Neural cell (in vitro differentiated cells): ENCODE measurements at regions not wholly inside any gene's neighbourhood (a gene's known extent, or its start where the extent isn't known, plus 50 kb on each side); places are given as distances from the start of the nearest gene placed in this dataset.
"Not testable (repeated sequence)": the region's sequence is repeated elsewhere in the genome, so short reads cannot be mapped to it uniquely, and the experiment has no call there.

Experiments used
- H2AFZ ChIP-seq: fragments of 200-600, 300-800 bp; sonication (generic), shearing (Covaris generic); 2 replicates; pipeline ENCODE4 v1.6.0; 2014; ENCODE audit warnings: low read depth, mild to moderate bottlenecking, antibody characterized with exemption, low read length, moderate library complexity
- H3F3A ChIP-seq: fragments of 200-600 bp; shearing (Covaris generic); 2 replicates; pipeline ENCODE4 v1.6.1; 2016; ENCODE audit warnings: mild to moderate bottlenecking, moderate library complexity, mixed read lengths, antibody characterized with exemption, low read length; ENCODE audit not compliant: insufficient read depth, poor library complexity, severe bottlenecking
- H3K27ac ChIP-seq: fragments of 200-600, 300-800 bp; sonication (generic), shearing (Covaris generic); 2 replicates; pipeline ENCODE4 v1.5.1; 2014; ENCODE audit warnings: mild to moderate bottlenecking, low read length, moderate library complexity
- H3K27me3 ChIP-seq: fragments of 300-800, 200-600 bp; sonication (generic), shearing (Covaris generic); 2 replicates; pipeline ENCODE4 v1.6.0; 2014; ENCODE audit warnings: mild to moderate bottlenecking, low read depth, low read length, moderate library complexity; ENCODE audit not compliant: insufficient read depth
- H3K36me3 ChIP-seq: fragments of 300-800, 200-600 bp; sonication (generic), shearing (Covaris generic); 2 replicates; pipeline ENCODE4 v1.5.1; 2014; ENCODE audit warnings: mild to moderate bottlenecking, antibody characterized with exemption, low read length, moderate library complexity; ENCODE audit not compliant: insufficient read depth
- H3K4me2 ChIP-seq: fragments of 300-800, 200-600 bp; sonication (generic), shearing (Covaris generic); 2 replicates; pipeline ENCODE4 v1.6.0; 2014; ENCODE audit warnings: mild to moderate bottlenecking, low read length
- H3K4me3 ChIP-seq: fragments of 300-800, 200-600 bp; sonication (generic), shearing (Covaris generic); 2 replicates; pipeline ENCODE4 v1.5.1; 2014; ENCODE audit warnings: mild to moderate bottlenecking, low read length, moderate library complexity
- H3K79me2 ChIP-seq: fragments of 200-600 bp; shearing (Covaris generic); replicated peaks from 2 replicates; pipeline ENCODE4 v1.6.0; 2014; ENCODE audit warnings: mild to moderate bottlenecking, low read length, moderate library complexity; ENCODE audit not compliant: insufficient read depth
- H3K9ac ChIP-seq: fragments of 300-800, 200-600 bp; sonication (generic), shearing (Covaris generic); 2 replicates; pipeline ENCODE4 v1.6.1; 2016; ENCODE audit warnings: mild to moderate bottlenecking, low read length, mixed read lengths
- H3K9me2 ChIP-seq: fragments of 200-600 bp; shearing (Covaris generic); 2 replicates; pipeline ENCODE4 v1.6.1; 2016; ENCODE audit warnings: mild to moderate bottlenecking, low read length, mixed read lengths; ENCODE audit not compliant: insufficient read depth
- H3K9me3 ChIP-seq: fragments of 200-600, 300-800 bp; sonication (generic), shearing (Covaris generic); 2 replicates; pipeline ENCODE4 v1.6.1; 2016; ENCODE audit warnings: mild to moderate bottlenecking, mixed run types, low read length, moderate library complexity, mixed read lengths
- H4K20me1 ChIP-seq: fragments of 200-600 bp; shearing (Covaris generic); 2 replicates; pipeline ENCODE4 v1.6.1; 2016; ENCODE audit warnings: mild to moderate bottlenecking, mixed run types; ENCODE audit not compliant: insufficient read depth
- EP300 ChIP-seq: fragments of 450-650 bp; conservative IDR thresholded peaks from 2 replicates; pipeline ENCODE4 v1.6.1; 2014; ENCODE audit warnings: antibody characterized with exemption, mild to moderate bottlenecking, moderate library complexity; ENCODE audit not compliant: poor library complexity, severe bottlenecking
- EZH2 ChIP-seq: fragments of 200-600, 300-800 bp; shearing (Covaris generic), sonication (generic); IDR thresholded peaks from 2 replicates; pipeline ENCODE4 v1.6.1; 2014; ENCODE audit warnings: antibody characterized with exemption, low read length, borderline replicate concordance, mild to moderate bottlenecking; ENCODE audit not compliant: insufficient read depth, poor library complexity, severe bottlenecking
- MXI1 ChIP-seq: fragments of 450-650 bp; conservative IDR thresholded peaks from 2 replicates; pipeline ENCODE4 v1.6.1; 2014; ENCODE audit warnings: antibody characterized with exemption, mild to moderate bottlenecking; ENCODE audit not compliant: poor library complexity, severe bottlenecking
- POLR2AphosphoS5 ChIP-seq: IDR thresholded peaks from 2 replicates; pipeline ENCODE4 v1.6.1; 2012
- RAD21 ChIP-seq: fragments of 450-650 bp; conservative IDR thresholded peaks from 2 replicates; pipeline ENCODE4 v1.6.1; 2014; ENCODE audit warnings: antibody characterized with exemption, mild to moderate bottlenecking, moderate library complexity
- TF ChIP-seq, protein P1 (sequence below): fragments of 450-650 bp; IDR thresholded peaks from 2 replicates; pipeline ENCODE4 v1.5.1; 2014; ENCODE audit warnings: antibody characterized with exemption, mild to moderate bottlenecking, moderate library complexity; ENCODE audit not compliant: poor library complexity, severe bottlenecking

DNA sequence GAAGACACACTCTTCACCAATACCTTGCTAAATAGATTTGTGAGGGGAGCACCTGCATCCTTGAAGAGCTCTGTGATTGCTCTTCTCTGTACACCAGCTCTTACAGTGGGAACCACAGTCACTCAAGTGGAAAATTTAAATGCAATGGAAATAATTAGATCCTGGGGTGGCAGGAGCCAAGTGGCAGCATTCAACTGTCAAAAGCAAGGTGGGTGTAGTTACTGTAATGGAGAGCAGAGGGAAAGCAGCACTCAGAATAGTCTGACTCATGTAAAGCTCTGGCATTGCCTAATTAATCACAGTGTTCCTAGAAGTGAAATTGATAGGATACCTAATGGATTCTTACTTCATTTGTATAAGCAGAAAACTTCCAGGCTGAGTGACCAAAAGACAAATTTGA lies 245.8 kb downstream of the KCNE4 start:
- Histone ChIP-seq H3K79me2 (no peaks in the 10 kb centered on the region), H2AFZ (no peak overlapping the region), H4K20me1 (no peaks in the 10 kb centered on the region), H3F3A (no peaks in the 10 kb centered on the region), H3K27ac (peak overlapping the region; percentile 60), H3K9me2 (no peaks in the 10 kb centered on the region), H3K9me3 (no peaks in the 10 kb centered on the region), H3K27me3 (no peaks in the 10 kb centered on the region), H3K9ac (no peak overlapping the region), H3K4me2 (peak overlapping the region; percentile 9), H3K4me3 (peak overlapping the region; percentile 33), H3K36me3 (no peaks in the 10 kb centered on the region)
- TF ChIP-seq RAD21 (no peak), POLR2AphosphoS5 (peak; percentile 55), MXI1 (no peak), EP300 (peak; percentile 56)
- TF ChIP-seq, protein P1, sequence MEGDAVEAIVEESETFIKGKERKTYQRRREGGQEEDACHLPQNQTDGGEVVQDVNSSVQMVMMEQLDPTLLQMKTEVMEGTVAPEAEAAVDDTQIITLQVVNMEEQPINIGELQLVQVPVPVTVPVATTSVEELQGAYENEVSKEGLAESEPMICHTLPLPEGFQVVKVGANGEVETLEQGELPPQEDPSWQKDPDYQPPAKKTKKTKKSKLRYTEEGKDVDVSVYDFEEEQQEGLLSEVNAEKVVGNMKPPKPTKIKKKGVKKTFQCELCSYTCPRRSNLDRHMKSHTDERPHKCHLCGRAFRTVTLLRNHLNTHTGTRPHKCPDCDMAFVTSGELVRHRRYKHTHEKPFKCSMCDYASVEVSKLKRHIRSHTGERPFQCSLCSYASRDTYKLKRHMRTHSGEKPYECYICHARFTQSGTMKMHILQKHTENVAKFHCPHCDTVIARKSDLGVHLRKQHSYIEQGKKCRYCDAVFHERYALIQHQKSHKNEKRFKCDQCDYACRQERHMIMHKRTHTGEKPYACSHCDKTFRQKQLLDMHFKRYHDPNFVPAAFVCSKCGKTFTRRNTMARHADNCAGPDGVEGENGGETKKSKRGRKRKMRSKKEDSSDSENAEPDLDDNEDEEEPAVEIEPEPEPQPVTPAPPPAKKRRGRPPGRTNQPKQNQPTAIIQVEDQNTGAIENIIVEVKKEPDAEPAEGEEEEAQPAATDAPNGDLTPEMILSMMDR, result no peak

DNA sequence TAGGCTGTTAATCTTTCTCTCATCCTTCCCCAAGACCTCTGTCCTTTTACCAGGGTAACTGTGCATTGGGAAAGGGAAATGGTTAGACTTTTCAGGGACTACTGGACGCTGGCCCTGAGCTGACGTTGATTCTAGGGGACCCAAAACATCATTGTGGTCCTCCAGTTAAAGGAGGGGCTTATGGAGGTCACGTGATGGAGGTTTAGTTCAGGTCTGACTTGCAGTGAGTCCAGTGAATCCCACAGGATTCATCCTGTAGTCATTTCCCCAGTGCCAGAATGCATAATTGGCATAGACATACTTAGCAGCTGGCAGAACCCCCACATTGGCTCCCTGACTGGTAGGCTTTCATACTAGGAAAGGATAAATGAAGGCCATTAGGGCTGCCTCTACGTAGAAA lies 246.3 kb downstream of the KCNE4 start:
- Histone ChIP-seq H3K4me2 (peak overlapping the region; percentile 9), H3K27ac (peak overlapping the region; percentile 43), H3K4me3 (peak overlapping the region; percentile 33)
- H2AFZ ChIP-seq, H3K9me3 ChIP-seq, H3K9me2 ChIP-seq, H3K27me3 ChIP-seq, H3F3A ChIP-seq, H4K20me1 ChIP-seq, H3K9ac ChIP-seq, H3K36me3 ChIP-seq, H3K79me2 ChIP-seq: not testable (repeated sequence)

GRCh38 chr2:223300326-223300725 lies 248.3 kb downstream of the KCNE4 start:
- H3K27ac ChIP-seq, result no peak overlapping the region
- no peaks in the 10 kb centered on the region for H4K20me1 ChIP-seq
- H3K27me3 ChIP-seq, result no peaks in the 10 kb centered on the region
- no peaks in the 10 kb centered on the region for H3K9me3 ChIP-seq
- no peaks in the 10 kb centered on the region for H3K9me2 ChIP-seq
- no peaks in the 10 kb centered on the region for H3K79me2 ChIP-seq
- H2AFZ ChIP-seq, result no peak overlapping the region
- no peak overlapping the region for H3K4me2 ChIP-seq
- TF ChIP-seq EZH2 (no peak), RAD21 (no peak)
- H3F3A ChIP-seq, result no peaks in the 10 kb centered on the region
- H3K4me3 ChIP-seq, result no peak overlapping the region
- H3K36me3 ChIP-seq, result no peaks in the 10 kb centered on the region
- H3K9ac ChIP-seq, result no peak overlapping the region

DNA sequence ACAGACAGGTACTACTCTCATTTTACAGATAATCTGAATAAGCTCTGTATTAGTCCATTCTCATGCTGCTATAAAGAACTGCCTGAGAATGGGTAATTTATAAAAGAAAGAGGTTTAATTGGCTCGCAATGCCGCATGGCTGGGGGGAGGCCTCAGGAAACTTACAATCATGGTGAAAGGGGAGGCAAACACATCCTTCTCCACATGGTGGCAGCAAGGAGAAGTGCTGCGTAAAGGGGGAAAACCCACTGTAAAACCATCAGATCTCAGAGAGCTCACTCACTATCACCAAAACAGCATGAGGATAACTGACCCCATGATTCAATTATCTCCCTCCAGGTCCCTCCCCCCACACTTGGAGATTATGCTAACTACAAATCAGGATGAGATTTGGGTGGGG lies 254.4 kb downstream of the KCNE4 start:
- Histone ChIP-seq H3K27ac (no peak overlapping the region), H3K79me2 (no peaks in the 10 kb centered on the region), H3F3A (no peaks in the 10 kb centered on the region), H4K20me1 (no peaks in the 10 kb centered on the region), H3K4me2 (no peak overlapping the region), H3K27me3 (no peaks in the 10 kb centered on the region), H3K9ac (no peak overlapping the region), H2AFZ (no peak overlapping the region), H3K9me2 (no peaks in the 10 kb centered on the region), H3K4me3 (no peak overlapping the region), H3K9me3 (no peaks in the 10 kb centered on the region), H3K36me3 (no peaks in the 10 kb centered on the region)
- TF ChIP-seq MXI1, result no peak
- TF ChIP-seq, protein P1, result peak; percentile 18
